GM18873 (cell line): ENCODE measurements at regions not wholly inside any gene's neighbourhood (a gene's known extent, or its start where the extent isn't known, plus 50 kb on each side); places are given as distances from the start of the nearest gene placed in this dataset.
"Not testable (repeated sequence)": the region's sequence is repeated elsewhere in the genome, so short reads cannot be mapped to it uniquely, and the experiment has no call there.

Source experiments
- ATAC-seq: cut with Tn5 transposase; IDR thresholded peaks from one replicate; pipeline ENCODE4 v1.9.1; 2021; ENCODE audit warnings: mild to moderate bottlenecking, moderate library complexity, moderate number of reproducible peaks; ENCODE audit not compliant: unreplicated experiment, low FRiP score

DNA sequence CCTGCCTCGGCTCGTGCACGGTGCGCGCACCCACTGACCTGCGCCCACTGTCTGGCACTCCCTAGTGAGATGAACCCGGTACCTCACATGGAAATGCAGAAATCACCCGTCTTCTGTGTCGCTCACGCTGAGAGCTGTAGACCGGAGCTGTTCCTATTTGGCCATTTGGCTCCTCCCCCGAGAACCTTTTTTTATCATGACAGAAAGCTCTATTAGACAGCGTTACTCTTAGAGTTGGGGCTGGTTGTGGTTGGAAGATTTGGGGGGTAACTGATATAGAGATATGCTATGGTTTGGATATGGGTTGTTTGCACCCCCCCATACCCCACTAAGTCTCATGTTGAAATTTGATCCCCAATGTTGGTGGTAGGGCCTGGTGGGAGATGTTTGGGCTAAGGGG is 226.2 kb downstream of the LRRC70 start:
- ATAC-seq = not testable (repeated sequence)

- ATAC-seq = no peak
Observed at GRCh38 chr5:62795926-62796325, 217.3 kb downstream of the LRRC70 start.

GRCh38 chr5:62794456-62794855 is 215.8 kb downstream of the LRRC70 start:
- no peak for ATAC-seq

GRCh38 chr5:62791059-62791458 is 212.4 kb downstream of the LRRC70 start:
- no peak for ATAC-seq

DNA sequence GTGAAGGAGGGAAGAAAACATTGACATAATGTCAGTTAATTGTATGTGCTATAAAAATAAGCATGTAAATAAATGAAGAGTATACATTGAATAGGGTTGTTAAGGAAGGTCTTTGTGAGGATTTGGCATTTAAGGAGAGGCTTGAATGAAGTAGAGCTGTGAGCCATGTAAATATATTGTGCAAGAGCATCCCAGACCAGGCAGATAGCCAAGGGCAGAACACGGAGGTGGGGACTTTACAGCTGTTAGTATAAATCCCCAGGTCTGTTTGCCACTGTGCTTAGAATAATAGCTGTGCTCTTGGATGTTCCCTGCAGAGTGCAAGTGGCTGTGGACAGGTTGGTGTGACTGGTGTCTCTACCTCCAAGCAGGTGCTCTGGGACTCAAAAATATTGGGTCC is 211.7 kb downstream of the LRRC70 start:
- ATAC-seq = no peak

DNA sequence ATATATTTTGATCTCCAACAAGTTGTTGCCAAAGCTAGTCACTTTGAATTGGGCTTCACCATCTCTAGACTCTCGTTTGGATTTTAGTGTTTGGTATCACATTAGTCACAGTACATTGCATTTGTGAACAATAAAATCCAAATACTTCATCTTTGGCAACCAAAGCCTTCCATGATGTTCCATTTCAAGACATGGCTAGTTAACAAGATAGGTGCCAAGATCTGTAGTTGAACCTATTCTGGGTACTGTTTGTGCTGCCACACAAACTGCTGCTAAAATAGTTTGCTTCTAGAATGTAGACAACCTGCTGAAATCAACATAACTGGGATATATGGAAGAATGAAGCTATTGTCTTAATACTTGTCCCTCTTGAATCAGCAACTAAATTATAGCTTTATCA is 207.5 kb downstream of the LRRC70 start:
- ATAC-seq = no peak

GRCh38 chr5:62785588-62785987 is 207.0 kb downstream of the LRRC70 start:
- ATAC-seq = no peak

DNA sequence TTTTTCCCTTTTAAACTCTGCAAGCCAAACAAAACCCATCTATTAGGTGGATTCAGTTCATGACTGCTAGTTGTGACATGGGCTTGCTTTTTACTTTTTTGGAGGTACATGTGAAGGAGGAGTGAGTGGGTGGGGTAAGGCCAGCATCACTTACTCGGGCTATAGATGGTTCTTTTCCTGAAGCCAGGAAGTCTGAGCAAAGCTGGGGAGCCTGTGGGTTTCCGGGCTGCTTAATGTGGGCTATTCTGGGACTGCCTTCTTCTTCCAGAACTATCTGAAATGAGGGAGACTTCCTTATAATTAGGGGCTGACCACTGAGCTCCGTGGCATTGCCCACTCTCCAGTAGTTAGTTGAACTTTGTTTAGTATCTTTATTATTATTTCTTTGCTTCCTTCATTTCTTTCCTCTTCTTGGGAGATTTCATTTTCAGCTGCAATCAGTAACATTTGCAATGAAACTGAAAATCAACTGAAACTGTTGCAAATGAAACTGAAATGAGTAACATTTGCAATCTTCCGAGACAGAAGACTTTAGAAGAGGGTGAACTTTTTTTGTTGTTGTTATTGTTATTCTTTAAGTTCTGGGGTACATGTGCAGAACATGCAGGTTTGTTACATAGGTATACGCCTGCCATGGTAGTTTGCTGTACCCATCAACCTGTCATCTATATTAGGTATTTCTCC is 204.9 kb downstream of the LRRC70 start:
- ATAC-seq = no peak

- ATAC-seq = no peak
Observed at GRCh38 chr5:62780888-62781287, 202.3 kb downstream of the LRRC70 start.

DNA sequence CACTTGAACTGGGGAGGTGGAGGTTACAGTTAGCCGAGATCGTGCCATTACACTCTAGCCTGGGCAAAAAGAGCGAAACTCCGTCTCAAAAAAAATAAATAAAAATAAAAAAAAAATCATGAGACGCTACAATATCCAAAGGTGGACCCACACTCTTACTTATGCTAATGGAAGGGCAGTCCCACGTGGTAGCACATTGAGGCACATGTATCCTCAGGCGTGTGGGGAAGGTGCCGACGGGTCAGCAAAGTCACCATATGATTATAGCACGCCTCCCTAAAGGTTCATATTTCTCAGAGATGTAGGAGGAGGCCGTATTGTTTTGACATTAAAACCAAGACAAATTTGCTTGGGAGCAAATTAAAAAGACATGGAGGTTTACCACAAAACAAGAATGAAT is 201.6 kb downstream of the LRRC70 start:
- ATAC-seq = no peak

DNA sequence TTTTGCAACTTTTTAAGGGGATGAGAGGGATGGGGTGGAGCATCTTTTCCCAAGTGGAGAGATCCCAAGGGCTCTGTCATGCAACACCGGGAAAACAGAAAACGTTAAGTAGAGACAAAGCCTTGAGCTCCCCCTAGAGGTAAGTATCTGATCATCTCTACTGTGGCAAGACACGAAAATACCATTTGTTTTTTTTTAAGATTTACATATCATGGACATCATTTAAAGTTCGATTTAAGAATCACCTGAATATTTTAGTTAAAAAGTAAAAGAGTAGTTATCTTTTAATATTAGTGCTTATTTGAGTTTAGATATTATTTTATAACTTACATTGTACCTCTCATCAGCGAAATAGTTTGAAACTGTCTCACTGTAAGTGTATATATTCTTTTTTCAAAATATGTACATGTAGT is 200.4 kb downstream of the LRRC70 start:
- no peak for ATAC-seq

GRCh38 chr5:62778316-62779009 is 199.8 kb downstream of the LRRC70 start:
- no peak for ATAC-seq

DNA sequence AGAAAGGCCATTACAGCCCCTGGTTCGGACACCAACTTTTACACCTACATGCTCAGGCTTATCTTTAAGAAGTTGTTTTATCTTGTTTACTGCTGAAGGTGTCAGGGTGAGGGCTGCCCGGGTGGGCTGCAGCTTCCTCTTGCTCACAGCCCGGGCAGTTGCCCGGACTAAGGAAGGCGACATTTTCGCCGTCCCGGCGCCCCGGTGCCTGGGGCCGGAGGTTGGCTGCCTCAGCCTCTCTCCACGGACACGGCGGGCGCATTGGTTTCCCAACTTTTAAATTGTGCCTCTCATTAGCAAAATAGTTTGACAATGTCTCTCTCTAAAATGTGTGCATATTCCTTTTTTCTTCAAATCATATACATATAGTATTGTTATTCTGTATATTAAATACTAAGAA is 198.5 kb downstream of the LRRC70 start:
- ATAC-seq = not testable (repeated sequence)

DNA sequence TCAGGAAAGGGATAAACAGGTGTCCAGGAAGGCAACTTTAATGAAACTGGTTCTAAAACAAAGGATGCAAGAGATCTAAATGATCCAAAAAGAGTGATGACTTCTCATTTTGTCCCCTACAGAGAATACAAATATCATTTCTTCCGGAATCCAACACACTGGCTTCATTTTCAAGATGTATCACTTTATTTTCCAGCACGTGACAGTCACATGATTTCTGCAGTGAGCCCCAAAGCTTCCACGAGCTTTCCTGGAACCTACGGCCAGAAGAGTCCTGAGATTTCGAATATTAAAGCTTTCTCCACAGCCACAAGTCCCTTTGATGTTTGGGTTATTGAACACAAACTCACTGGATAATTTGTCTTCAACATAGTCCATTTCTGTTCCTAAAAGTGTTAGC is 198.0 kb downstream of the LRRC70 start:
- not testable (repeated sequence) for ATAC-seq

GRCh38 chr5:62773460-62773859 is 194.8 kb downstream of the LRRC70 start:
- ATAC-seq = no peak

DNA sequence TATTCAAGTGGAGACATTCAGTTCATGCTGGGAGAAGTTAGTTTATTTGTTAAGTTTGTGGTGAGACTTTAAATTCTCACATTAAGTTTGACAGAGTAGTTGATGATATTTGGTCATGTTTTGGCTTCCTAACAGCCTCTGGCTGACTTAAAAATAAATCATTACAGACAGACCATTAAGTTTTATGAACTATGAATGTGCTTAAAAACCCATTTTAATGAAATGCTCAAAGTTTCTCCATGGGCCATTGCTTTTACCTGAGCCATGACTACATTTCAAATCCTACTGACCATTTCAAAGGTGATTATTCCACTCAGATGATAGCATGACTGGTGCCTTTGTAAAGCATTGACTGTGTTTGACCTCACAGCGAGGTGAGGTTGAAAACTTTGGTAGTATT is 192.7 kb downstream of the LRRC70 start:
- no peak for ATAC-seq

- no peak for ATAC-seq
Observed at GRCh38 chr5:62767650-62768049, 189.0 kb downstream of the LRRC70 start.

DNA sequence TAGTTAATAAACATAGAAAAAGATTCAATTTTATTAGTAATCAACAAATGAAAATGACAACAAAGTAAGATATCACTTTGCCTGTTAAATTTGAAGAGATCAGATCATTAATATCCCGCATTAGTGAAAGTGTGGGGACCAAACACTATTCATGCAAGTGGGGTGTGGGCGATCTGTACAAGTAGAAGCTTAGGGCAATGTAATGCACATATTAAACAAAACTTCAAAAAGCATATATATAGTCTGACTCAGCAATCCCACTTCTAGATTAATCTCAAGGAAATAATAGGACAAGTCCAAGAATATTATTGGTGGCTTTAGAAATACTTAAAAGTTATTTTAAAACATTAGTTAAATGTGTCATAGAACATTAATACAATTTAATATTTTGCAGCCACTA is 188.5 kb downstream of the LRRC70 start:
- no peak for ATAC-seq

- ATAC-seq = no peak
Observed at GRCh38 chr5:62762503-62762902, 183.9 kb downstream of the LRRC70 start.

GRCh38 chr5:62757686-62758085 is 179.1 kb downstream of the LRRC70 start:
- not testable (repeated sequence) for ATAC-seq

DNA sequence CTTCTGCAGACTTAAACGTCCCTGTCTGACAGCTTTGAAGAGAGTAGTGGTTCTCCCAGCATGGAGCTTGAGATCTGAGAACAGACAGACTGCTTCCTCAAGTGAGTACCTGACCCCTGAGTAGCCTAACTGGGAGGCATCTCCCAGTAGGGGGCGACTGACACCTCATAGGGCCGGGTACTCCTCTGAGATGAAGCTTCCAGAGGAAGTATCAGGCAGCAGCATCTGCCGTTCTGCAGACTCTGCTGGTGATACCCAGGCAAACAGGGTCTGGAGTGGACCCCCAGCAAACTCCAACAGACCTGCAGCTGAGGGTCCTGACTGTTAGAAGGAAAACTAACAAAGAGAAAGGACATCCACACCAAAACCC is 174.4 kb downstream of the LRRC70 start:
- ATAC-seq = not testable (repeated sequence)
